HepG2 (cell line): ENCODE measurements at regions not wholly inside any gene's neighbourhood (a gene's known extent, or its start where the extent isn't known, plus 50 kb on each side); places are given as distances from the start of the nearest gene placed in this dataset.

ENCODE experiments used
- ATAC-seq: fragments of 200-7000 bp; cut with Tn5 transposase; 3 replicates; pipeline ENCODE4 v1.9.1; 2020; ENCODE audit warnings: mild to moderate bottlenecking, moderate library complexity
- BruUV-seq: library from RNA; stranded (reverse); fragments of 400-500 nt; replicated peaks from 2 replicates; lab custom pipeline; 2021; lab: Mats Ljungman, UMichigan
- CTCF ChIA-PET: fragments of 300-600 bp; formaldehyde crosslinking; extraction: SDS; loops from one replicate; lab custom pipeline; 2021; ENCODE audit warnings: low total read pairs, inconsistent platforms, low intra/inter-chr PET ratio; lab: Yijun Ruan, JAX
- POLR2A ChIA-PET: fragments of 350-600 bp; sonication (Branson Sonifier 250); formaldehyde crosslinking; loops from one replicate; lab custom pipeline; 2020; ENCODE audit warnings: antibody characterized with exemption, inconsistent platforms; lab: Yijun Ruan, JAX
- DNase-seq: peaks from one replicate; pipeline ENCODE4 v3.0.0-alpha.2; 2015; ENCODE audit warnings: low spot score
- FAIRE-seq: peaks from 3 replicates; lab custom pipeline; 2011; peaks lifted over from hg19 to GRCh38; lab: Jason Lieb, UNC
- H2AFZ ChIP-seq: one replicate; pipeline ENCODE4 v1.6.1; 2011; ENCODE audit warnings: low read length, inconsistent platforms
- H3K27ac ChIP-seq: fragments of 300-600 bp; 3 replicates; pipeline ENCODE4 v1.8.0; 2011; ENCODE audit warnings: mixed run types, mild to moderate bottlenecking, mixed read lengths, low read length, inconsistent platforms; ENCODE audit not compliant: insufficient read depth; ENCODE audit errors: extremely low read length
- H3K27me3 ChIP-seq, 2 experiments: fragments of 200-600 bp in 1 of 2; 2 replicates in 1 of 2; 3 replicates in 1 of 2; pipeline versions ENCODE4 v1.6.0 to v1.8.0; 2011; ENCODE audit warnings: low read length in 2 of 2, mild to moderate bottlenecking in 2 of 2, moderate library complexity in 2 of 2, inconsistent platforms in 1 of 2; ENCODE audit not compliant: insufficient read depth in 2 of 2, control insufficient read depth in 1 of 2
- H3K36me3 ChIP-seq, 2 experiments: fragments of 200-600 bp in 1 of 2; replicated peaks in 1 of 2; 2 replicates in 1 of 2; 3 replicates in 1 of 2; pipeline versions ENCODE4 v1.5.1 to v1.8.0; 2011; ENCODE audit warnings: low read length in 2 of 2, inconsistent platforms in 1 of 2; ENCODE audit not compliant: insufficient read depth in 2 of 2, control insufficient read depth in 1 of 2
- H3K4me1 ChIP-seq: 2 replicates; pipeline ENCODE4 v1.5.1; 2012; ENCODE audit warnings: low read length, inconsistent platforms; ENCODE audit not compliant: insufficient read depth
- H3K4me2 ChIP-seq: 2 replicates; pipeline ENCODE4 v1.6.0; 2011; ENCODE audit warnings: low read depth, low read length, inconsistent platforms
- H3K4me3 ChIP-seq, 3 experiments: fragments of 200-600 bp in 1 of 3; sonication (generic), shearing (Covaris generic) in 1 of 3; replicated peaks in 1 of 3; 2 replicates each; pipeline ENCODE4 v1.5.1; 2011 to 2016; ENCODE audit warnings: low read length in 3 of 3, inconsistent platforms in 2 of 3, low read depth in 2 of 3, mild to moderate bottlenecking in 2 of 3, control low read depth in 1 of 3, mixed read lengths in 1 of 3; ENCODE audit not compliant: insufficient read depth in 1 of 3
- H3K79me2 ChIP-seq: one replicate; pipeline ENCODE4 v1.6.1; 2011; ENCODE audit warnings: low read length, inconsistent platforms; ENCODE audit not compliant: insufficient read depth
- H3K9ac ChIP-seq: 2 replicates; pipeline ENCODE4 v1.6.0; 2011; ENCODE audit warnings: mild to moderate bottlenecking, low read depth, low read length, inconsistent platforms; ENCODE audit not compliant: insufficient read depth
- H3K9me3 ChIP-seq: 2 replicates; pipeline ENCODE4 v1.5.1; 2012; ENCODE audit warnings: mild to moderate bottlenecking, low read length
- H4K20me1 ChIP-seq: 2 replicates; pipeline ENCODE4 v1.6.0; 2011; ENCODE audit warnings: inconsistent platforms, mild to moderate bottlenecking, low read length, moderate library complexity; ENCODE audit not compliant: insufficient read depth
- ATF7 ChIP-seq, 2 experiments: fragments of 450-650 bp in 1 of 2; sonication (generic) in 1 of 2; formaldehyde crosslinking in 1 of 2; IDR thresholded peaks; 2 replicates each; pipeline versions ENCODE4 v1.4.0 to v1.6.1; 2016 to 2020; ENCODE audit warnings: antibody characterized with exemption in 1 of 2, mild to moderate bottlenecking in 1 of 2, missing genetic modification reagents in 1 of 2
- ATF7-NPFF ChIP-seq: sonication (generic); formaldehyde crosslinking; IDR thresholded peaks from 2 replicates; pipeline ENCODE4 v1.8.1; 2023; ENCODE audit warnings: mild to moderate bottlenecking, low read depth, missing genetic modification reagents, moderate library complexity
- CREB1 ChIP-seq, 2 experiments: fragments of 450-650 bp in 1 of 2; IDR thresholded peaks; 2 replicates each; pipeline ENCODE4 v1.6.1; 2016 to 2017; ENCODE audit warnings: control low read depth in 1 of 2, mild to moderate bottlenecking in 1 of 2, missing compliant biosample characterization in 1 of 2, missing genetic modification characterization in 1 of 2
- RNF2 ChIP-seq: fragments of 450-650 bp; conservative IDR thresholded peaks from 2 replicates; pipeline ENCODE4 v1.6.1; 2016; ENCODE audit warnings: low read depth
- SIN3B ChIP-seq: fragments of 150-350 bp; IDR thresholded peaks from 2 replicates; pipeline ENCODE4 v1.6.1; 2014; ENCODE audit warnings: low read length
- SP1 ChIP-seq, 2 experiments: fragments of 450-650 bp in 1 of 2; sonication (generic) in 1 of 2; formaldehyde crosslinking in 1 of 2; IDR thresholded peaks; 2 replicates each; pipeline versions ENCODE4 v1.4.0 to v1.6.1; 2016 to 2020; ENCODE audit warnings: missing genetic modification reagents in 1 of 2
- WGBS: methylation state at CpG from one replicate; pipeline ENCODE4 v1.1.6; 2017; ENCODE audit warnings: low lambda C conversion rate; 5-methylcytosine and 5-hydroxymethylcytosine counted together
- in situ Hi-C: cut with HindIII; loops from 2 replicates; pipeline ENCODE4 v1.10.0; 2017; ENCODE audit warnings: low pct_unique_long_range_greater_than_20kb; ENCODE audit not compliant: extremely low pct_ligation_motif_present
- intact Hi-C: fragments of 100-400 bp; cut with micrococcal nuclease; formaldehyde crosslinking; loops from one replicate; pipeline ENCODE4 v1.10.0; 2022; ENCODE audit not compliant: unreplicated experiment
- TF ChIP-seq, protein P1 (sequence below), 2 experiments: sonication (generic) in 1 of 2; formaldehyde crosslinking in 1 of 2; IDR thresholded peaks; 2 replicates each; pipeline versions ENCODE4 v1.5.1 to v1.6.1; 2011 to 2020; ENCODE audit warnings: borderline replicate concordance in 1 of 2, low read depth in 1 of 2, low read length in 1 of 2, mild to moderate bottlenecking in 1 of 2, missing genetic modification reagents in 1 of 2, moderate library complexity in 1 of 2
- TF ChIP-seq, protein P2 (sequence below): sonication (generic); formaldehyde crosslinking; IDR thresholded peaks from 2 replicates; pipeline ENCODE4 v1.8.0; 2023; ENCODE audit warnings: mild to moderate bottlenecking, missing genetic modification reagents

DNA sequence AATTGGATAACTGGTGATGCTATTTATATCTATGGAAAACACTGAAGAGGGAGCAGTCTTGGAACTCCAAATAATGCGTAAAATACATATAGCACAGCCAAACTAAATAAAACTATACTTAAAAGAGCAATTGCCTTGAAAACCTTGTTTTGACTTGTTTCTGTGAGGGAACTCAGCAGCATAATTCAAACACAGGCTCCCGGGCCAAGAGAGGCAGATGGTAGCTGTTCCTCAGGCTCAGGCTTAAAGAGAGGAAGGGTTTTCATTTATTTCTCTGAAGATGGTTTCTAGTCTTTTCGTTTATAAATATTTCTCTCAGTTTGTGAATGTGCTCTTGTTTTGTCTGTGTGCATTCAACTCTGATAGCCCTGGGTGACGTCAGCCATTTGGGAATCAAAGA, 82.4 kb downstream of the FANCF start:
- no peak for ATAC-seq
- no TSS peak for BruUV-seq
- ChIA-PET POLR2A (no interaction called here), CTCF (no interaction called here)
- no peak for FAIRE-seq
- intact Hi-C loops: loop anchor here (10.0 kb wide), 1 partner anchor 298 kb away; no protein-coding TSS in a partner anchor
- Histone ChIP-seq H4K20me1 (no peaks in the 10 kb centered on the region), H3K4me3 (no peak overlapping the region), H3K27me3 (no peaks in the 10 kb centered on the region), H3K79me2 (no peaks in the 10 kb centered on the region), H3K36me3 (no peaks in the 10 kb centered on the region), H2AFZ (no peak overlapping the region), H3K4me2 (no peak overlapping the region), H3K9me3 (no peaks in the 10 kb centered on the region), H3K4me1 (no peaks in the 10 kb centered on the region), H3K9ac (no peak overlapping the region), H3K27ac (no peak overlapping the region)
- TF ChIP-seq CREB1 (IDR thresholded peaks at IDR 0.05) (peak; percentile 70; the same call in 1 of the 2 replicates), CREB1 (CRISPR knock-in tag; IDR thresholded peaks at IDR 0.05) (no peak), SIN3B (no peak), SP1 (IDR thresholded peaks at IDR 0.05) (no peak), SP1 (CRISPR knock-in tag; IDR thresholded peaks at IDR 0.05) (no peak), ATF7-NPFF (no peak), RNF2 (no peak), ATF7 (IDR thresholded peaks at IDR 0.05) (peak; percentile 43), ATF7 (CRISPR knock-in tag; IDR thresholded peaks at IDR 0.05) (no peak)
- TF ChIP-seq, protein P1, sequence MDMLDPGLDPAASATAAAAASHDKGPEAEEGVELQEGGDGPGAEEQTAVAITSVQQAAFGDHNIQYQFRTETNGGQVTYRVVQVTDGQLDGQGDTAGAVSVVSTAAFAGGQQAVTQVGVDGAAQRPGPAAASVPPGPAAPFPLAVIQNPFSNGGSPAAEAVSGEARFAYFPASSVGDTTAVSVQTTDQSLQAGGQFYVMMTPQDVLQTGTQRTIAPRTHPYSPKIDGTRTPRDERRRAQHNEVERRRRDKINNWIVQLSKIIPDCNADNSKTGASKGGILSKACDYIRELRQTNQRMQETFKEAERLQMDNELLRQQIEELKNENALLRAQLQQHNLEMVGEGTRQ (IDR thresholded peaks at IDR 0.05; ENCODE audit: low read depth, low read length): no peak
- TF ChIP-seq, protein P1 (CRISPR knock-in tag; IDR thresholded peaks at IDR 0.05; ENCODE audit: borderline replicate concordance): no peak
- TF ChIP-seq, protein P2, sequence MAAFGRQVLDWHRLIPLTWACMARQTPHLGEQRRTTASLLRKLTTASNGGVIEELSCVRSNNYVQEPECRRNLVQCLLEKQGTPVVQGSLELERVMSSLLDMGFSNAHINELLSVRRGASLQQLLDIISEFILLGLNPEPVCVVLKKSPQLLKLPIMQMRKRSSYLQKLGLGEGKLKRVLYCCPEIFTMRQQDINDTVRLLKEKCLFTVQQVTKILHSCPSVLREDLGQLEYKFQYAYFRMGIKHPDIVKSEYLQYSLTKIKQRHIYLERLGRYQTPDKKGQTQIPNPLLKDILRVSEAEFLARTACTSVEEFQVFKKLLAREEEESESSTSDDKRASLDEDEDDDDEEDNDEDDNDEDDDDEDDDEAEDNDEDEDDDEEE (CRISPR knock-in tag): no peak
- no peak for DNase-seq
- WGBS: 11% methylated on average over 4 of the region's 4 CpGs
- in situ Hi-C loops: no loop called here
